Iris pigment epithelial cell (primary cell): ENCODE measurements at regions not wholly inside any gene's neighbourhood (a gene's known extent, or its start where the extent isn't known, plus 50 kb on each side); places are given as distances from the start of the nearest gene placed in this dataset.

Experiments
- DNase-seq: peaks from one replicate; pipeline ENCODE4 v3.0.0-alpha.2; 2011; ENCODE audit warnings: low read depth

- DNase-seq = no peak
Observed at GRCh38 chr1:94592571-94592920, 51.0 kb upstream of the F3 start.

GRCh38 chr1:94591823-94592570 is 50.4 kb upstream of the F3 start:
- no peak for DNase-seq
